Endothelial cell (in vitro differentiated cells): ENCODE measurements at regions not wholly inside any gene's neighbourhood (a gene's known extent, or its start where the extent isn't known, plus 50 kb on each side); places are given as distances from the start of the nearest gene placed in this dataset.

Source experiments
- DNase-seq: peaks from one replicate; pipeline ENCODE4 v3.0.0; 2021; ENCODE audit warnings: low spot score
- H3K27ac Mint-ChIP-seq: one replicate; pipeline ENCODE4 v1.8.0; 2021; ENCODE audit warnings: mixed read lengths, inconsistent platforms; ENCODE audit not compliant: unreplicated experiment
- H3K27me3 Mint-ChIP-seq: one replicate; pipeline ENCODE4 v1.8.0; 2021; ENCODE audit warnings: mild to moderate bottlenecking, moderate library complexity, mixed read lengths, inconsistent platforms; ENCODE audit not compliant: unreplicated experiment
- H3K36me3 Mint-ChIP-seq: one replicate; pipeline ENCODE4 v1.8.0; 2021; ENCODE audit warnings: mild to moderate bottlenecking, low read depth, mixed read lengths, inconsistent platforms; ENCODE audit not compliant: unreplicated experiment
- H3K4me1 Mint-ChIP-seq: one replicate; pipeline ENCODE4 v1.8.0; 2021; ENCODE audit warnings: mild to moderate bottlenecking, mixed read lengths, inconsistent platforms; ENCODE audit not compliant: unreplicated experiment
- H3K4me3 Mint-ChIP-seq: one replicate; pipeline ENCODE4 v1.8.0; 2021; ENCODE audit warnings: mild to moderate bottlenecking, mixed read lengths, inconsistent platforms; ENCODE audit not compliant: unreplicated experiment
- H3K9me3 Mint-ChIP-seq: one replicate; pipeline ENCODE4 v1.8.0; 2021; ENCODE audit warnings: mixed read lengths, inconsistent platforms; ENCODE audit not compliant: unreplicated experiment
- TF ChIP-seq, protein P1 (sequence below): fragments of 200-600 bp; sonication (generic); IDR thresholded peaks from one replicate; pipeline ENCODE4 v1.5.0; 2021; ENCODE audit warnings: antibody characterized with exemption; ENCODE audit not compliant: unreplicated experiment

DNA sequence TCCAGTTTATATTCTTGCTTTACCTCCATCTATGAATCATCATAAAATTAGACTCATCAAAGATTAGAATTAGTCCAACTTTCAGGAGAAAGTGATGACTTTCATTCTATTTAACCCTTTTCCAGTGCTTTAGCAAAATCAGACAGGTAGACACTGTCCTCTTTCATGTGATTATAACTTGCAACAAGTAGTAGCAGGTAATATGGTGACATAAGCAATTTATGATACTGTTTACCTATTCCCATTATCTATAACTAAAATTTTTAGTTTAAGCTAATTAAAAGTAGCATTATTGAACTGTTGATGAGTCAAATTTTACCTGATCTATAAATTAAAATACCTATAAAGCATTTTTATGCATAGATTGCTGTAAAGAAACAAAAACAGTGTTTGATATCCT lies 351.6 kb downstream of the SEC23A start:
- peaks cover 9% of the 10 kb centered on the region for H3K4me1 Mint-ChIP-seq
- no peaks in the 10 kb centered on the region for H3K36me3 Mint-ChIP-seq
- H3K9me3 Mint-ChIP-seq: no peaks in the 10 kb centered on the region
- TF ChIP-seq, protein P1, sequence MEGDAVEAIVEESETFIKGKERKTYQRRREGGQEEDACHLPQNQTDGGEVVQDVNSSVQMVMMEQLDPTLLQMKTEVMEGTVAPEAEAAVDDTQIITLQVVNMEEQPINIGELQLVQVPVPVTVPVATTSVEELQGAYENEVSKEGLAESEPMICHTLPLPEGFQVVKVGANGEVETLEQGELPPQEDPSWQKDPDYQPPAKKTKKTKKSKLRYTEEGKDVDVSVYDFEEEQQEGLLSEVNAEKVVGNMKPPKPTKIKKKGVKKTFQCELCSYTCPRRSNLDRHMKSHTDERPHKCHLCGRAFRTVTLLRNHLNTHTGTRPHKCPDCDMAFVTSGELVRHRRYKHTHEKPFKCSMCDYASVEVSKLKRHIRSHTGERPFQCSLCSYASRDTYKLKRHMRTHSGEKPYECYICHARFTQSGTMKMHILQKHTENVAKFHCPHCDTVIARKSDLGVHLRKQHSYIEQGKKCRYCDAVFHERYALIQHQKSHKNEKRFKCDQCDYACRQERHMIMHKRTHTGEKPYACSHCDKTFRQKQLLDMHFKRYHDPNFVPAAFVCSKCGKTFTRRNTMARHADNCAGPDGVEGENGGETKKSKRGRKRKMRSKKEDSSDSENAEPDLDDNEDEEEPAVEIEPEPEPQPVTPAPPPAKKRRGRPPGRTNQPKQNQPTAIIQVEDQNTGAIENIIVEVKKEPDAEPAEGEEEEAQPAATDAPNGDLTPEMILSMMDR: no peak
- no peak for DNase-seq
- H3K27ac Mint-ChIP-seq: no peak overlapping the region
- no peaks in the 10 kb centered on the region for H3K27me3 Mint-ChIP-seq
- H3K4me3 Mint-ChIP-seq: no peak overlapping the region

DNA sequence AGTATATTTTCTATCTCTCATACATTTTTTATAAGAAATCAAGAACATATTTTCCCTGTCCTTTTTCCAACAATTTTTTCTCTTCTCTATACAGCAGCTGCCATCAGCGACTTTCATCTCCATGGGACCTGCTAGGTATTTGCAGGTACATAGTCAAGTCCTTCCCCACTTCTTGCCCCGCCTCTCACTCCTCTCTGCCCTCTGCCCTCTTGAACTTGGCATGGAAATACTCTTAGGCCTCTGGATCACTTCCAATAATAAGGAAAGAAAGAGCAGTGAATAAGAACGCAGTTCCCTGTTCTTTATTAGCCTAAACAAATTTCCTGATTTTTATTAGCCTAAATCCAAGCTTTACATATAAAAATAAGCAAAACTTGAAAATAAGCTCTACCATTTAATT lies 353.1 kb downstream of the SEC23A start:
- TF ChIP-seq, protein P1: no peak
- H3K4me1 Mint-ChIP-seq: peaks cover 9% of the 10 kb centered on the region
- no peak overlapping the region for H3K27ac Mint-ChIP-seq
- no peak overlapping the region for H3K4me3 Mint-ChIP-seq
- H3K27me3 Mint-ChIP-seq: no peaks in the 10 kb centered on the region
- no peaks in the 10 kb centered on the region for H3K9me3 Mint-ChIP-seq
- DNase-seq: no peak
- no peaks in the 10 kb centered on the region for H3K36me3 Mint-ChIP-seq

DNA sequence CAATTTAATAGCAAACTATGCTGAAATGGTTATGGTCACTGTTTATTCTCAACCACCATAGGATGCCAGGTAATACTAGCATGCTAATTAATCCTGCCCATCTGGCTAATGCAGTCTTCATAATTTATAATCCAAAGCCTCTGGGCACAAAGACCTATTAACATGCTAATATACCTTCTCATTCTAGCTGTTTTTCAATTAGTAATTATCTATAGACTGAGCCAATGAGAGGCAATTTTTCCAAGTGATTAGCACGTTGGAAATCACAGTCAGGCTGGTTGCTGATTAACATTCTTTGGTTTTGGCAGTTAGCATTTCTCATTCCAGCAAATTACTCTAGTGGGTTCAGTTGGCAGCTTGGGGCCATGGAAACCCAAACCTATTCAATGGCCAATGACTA lies 357.2 kb downstream of the SEC23A start:
- Mint-ChIP-seq H3K4me1 (peaks cover 5% of the 10 kb centered on the region), H3K27ac (no peak overlapping the region), H3K36me3 (no peaks in the 10 kb centered on the region), H3K9me3 (no peaks in the 10 kb centered on the region), H3K27me3 (no peaks in the 10 kb centered on the region), H3K4me3 (no peak overlapping the region)
- TF ChIP-seq, protein P1: no peak
- DNase-seq: no peak

DNA sequence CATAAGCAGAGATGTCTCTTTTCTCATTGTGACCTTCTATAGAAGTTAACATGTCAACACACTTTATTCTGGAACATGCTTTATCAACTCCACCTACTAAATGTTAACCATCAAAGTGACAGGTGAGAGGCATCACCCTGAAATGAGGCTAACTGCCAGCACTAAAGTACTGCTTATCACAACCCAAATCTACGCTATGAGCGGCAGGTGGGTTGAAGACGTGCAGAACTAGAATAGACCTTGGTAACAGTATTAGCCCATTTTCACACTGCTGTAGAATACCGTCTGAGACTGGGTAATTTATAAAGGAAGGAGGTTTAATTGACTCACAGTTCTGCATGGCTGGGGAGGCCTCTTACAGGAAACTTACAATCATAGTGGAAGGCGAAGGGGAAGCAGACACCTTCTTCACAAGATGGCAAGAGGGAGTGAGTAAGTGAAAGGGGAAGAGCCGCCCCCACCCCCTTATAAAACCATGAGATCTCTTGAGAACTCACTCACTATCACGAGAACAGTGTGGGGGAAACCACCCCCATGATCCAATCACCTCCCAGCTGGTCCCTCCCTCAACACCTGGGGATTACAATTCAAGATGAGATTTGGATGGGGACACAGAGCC lies 359.0 kb downstream of the SEC23A start:
- no peak for DNase-seq
- Mint-ChIP-seq H3K27me3 (no peaks in the 10 kb centered on the region), H3K4me3 (no peak overlapping the region), H3K27ac (no peak overlapping the region), H3K9me3 (no peaks in the 10 kb centered on the region), H3K36me3 (no peaks in the 10 kb centered on the region), H3K4me1 (peaks cover 4% of the 10 kb centered on the region)
- TF ChIP-seq, protein P1: no peak

DNA sequence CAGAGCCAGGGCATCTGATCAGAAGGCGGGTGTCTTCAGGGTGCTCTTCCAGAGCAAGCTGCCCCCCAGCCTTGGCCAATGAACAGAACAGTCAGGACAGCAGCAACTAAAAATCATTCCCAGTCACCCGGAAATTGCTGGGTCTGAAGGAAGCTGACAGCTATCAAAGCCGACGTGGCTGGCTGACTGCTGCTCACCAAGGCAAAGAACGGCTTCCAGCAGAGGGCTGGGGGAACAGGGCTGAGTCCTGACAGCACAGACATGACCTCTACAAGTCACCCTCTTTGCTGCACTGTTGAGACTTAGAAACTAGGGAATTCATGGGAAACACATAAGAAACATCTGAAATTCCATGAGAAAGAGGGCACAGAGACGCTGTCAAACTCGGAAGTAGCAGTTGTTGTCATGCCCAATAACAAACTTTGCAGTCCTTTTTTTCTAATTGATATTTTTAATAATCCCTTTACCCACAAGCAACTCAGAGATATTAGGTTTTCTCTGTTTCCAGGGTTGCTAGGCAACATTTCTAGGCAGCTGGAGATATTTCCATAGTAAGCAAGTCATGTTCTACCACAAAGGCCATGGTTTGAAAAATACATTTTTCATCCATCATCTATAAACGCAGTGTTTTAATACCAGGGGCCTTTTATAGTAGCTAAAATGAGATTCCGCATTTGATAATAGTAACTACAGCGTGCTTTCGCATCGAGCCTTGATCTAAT lies 365.2 kb downstream of the SEC23A start:
- Mint-ChIP-seq H3K27ac (no peak overlapping the region), H3K4me1 (peaks cover 4% of the 10 kb centered on the region), H3K36me3 (no peaks in the 10 kb centered on the region), H3K4me3 (no peak overlapping the region), H3K9me3 (no peaks in the 10 kb centered on the region), H3K27me3 (no peaks in the 10 kb centered on the region)
- TF ChIP-seq, protein P1: no peak
- no peak for DNase-seq
